Fibroblast of pulmonary artery (primary cell): ENCODE measurements at regions not wholly inside any gene's neighbourhood (a gene's known extent, or its start where the extent isn't known, plus 50 kb on each side); places are given as distances from the start of the nearest gene placed in this dataset.

Source experiments
- DNase-seq: peaks from one replicate; pipeline ENCODE4 v3.0.0-alpha.2; 2010; ENCODE audit warnings: low read depth
- H3K4me3 ChIP-seq: replicated peaks from 2 replicates; pipeline ENCODE4 v1.5.1; 2011; ENCODE audit warnings: low read depth, mild to moderate bottlenecking, control low read depth, low read length, moderate library complexity
- CTCF ChIP-seq: IDR thresholded peaks from 2 replicates; pipeline ENCODE4 v1.5.1; 2011; ENCODE audit warnings: mild to moderate bottlenecking, control low read depth, low read length, inconsistent platforms; ENCODE audit errors: missing control alignments

- H3K4me3 ChIP-seq, result no peak overlapping the region
- no peak for DNase-seq
- TF ChIP-seq CTCF, result no peak
These were observed 468.7 kb upstream of the SOX5 start for GRCh38 chr12:24418157-24418556.

GRCh38 chr12:24416423-24417109, 467.1 kb upstream of the SOX5 start:
- no peak for TF ChIP-seq CTCF
- DNase-seq, result no peak
- no peak overlapping the region for H3K4me3 ChIP-seq

DNA sequence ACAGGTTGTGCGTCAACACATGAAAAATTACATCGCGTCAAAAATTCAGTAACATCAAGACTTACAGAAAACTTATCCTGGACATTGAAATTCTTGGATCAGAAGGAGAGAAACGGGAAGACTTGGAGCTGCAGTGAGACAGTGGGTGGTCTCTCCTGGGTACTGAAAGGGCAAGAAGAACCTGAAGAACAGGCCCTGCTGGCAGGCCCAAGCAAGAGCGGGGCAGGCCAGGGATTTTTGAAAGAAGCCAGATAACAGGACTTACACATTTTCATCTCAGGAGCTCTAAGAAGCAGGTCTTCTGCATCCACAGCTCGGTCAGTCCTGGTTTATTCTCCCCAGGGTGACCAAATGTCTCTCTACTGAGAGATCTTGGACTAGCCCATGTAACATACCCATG, 466.5 kb upstream of the SOX5 start:
- no peak for DNase-seq
- no peak overlapping the region for H3K4me3 ChIP-seq
- TF ChIP-seq CTCF, result no peak

GRCh38 chr12:24414480-24414879, 465.0 kb upstream of the SOX5 start:
- H3K4me3 ChIP-seq, result no peak overlapping the region
- TF ChIP-seq CTCF, result no peak
- DNase-seq, result no peak

- TF ChIP-seq CTCF, result no peak
- no peak overlapping the region for H3K4me3 ChIP-seq
- DNase-seq, result no peak
These were observed 462.5 kb upstream of the SOX5 start for GRCh38 chr12:24411948-24412347.

DNA sequence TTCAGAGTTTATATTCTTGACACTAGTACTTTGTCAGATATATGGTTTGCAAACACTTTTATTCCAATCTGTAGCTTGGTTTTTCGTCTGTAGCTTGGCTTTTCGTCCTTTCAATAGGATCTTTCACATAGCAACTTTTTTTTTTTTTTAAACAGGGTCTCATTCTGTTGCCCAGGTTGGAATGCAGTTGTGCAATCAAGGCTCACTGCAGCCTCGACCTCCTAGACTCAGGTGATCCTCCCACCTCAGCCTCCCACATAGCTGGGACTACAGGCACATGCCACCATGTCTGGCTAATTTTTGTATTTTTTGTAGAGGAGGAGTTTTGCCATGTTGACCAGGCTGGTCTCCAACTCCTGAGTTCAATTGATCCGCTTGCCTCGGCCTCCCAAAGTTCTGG, 460.4 kb upstream of the SOX5 start:
- TF ChIP-seq CTCF, result no peak
- no peak for DNase-seq
- no peak overlapping the region for H3K4me3 ChIP-seq

- H3K4me3 ChIP-seq, result no peak overlapping the region
- no peak for TF ChIP-seq CTCF
- no peak for DNase-seq
These were observed 458.8 kb upstream of the SOX5 start for GRCh38 chr12:24408305-24408704.
